GM19035 (cell line): ENCODE measurements at regions not wholly inside any gene's neighbourhood (a gene's known extent, or its start where the extent isn't known, plus 50 kb on each side); places are given as distances from the start of the nearest gene placed in this dataset.
"Not testable (repeated sequence)": the region's sequence is repeated elsewhere in the genome, so short reads cannot be mapped to it uniquely, and the experiment has no call there.

Source experiments
- ATAC-seq: cut with Tn5 transposase; IDR thresholded peaks from one replicate; pipeline ENCODE4 v1.9.1; 2021; ENCODE audit not compliant: unreplicated experiment

DNA sequence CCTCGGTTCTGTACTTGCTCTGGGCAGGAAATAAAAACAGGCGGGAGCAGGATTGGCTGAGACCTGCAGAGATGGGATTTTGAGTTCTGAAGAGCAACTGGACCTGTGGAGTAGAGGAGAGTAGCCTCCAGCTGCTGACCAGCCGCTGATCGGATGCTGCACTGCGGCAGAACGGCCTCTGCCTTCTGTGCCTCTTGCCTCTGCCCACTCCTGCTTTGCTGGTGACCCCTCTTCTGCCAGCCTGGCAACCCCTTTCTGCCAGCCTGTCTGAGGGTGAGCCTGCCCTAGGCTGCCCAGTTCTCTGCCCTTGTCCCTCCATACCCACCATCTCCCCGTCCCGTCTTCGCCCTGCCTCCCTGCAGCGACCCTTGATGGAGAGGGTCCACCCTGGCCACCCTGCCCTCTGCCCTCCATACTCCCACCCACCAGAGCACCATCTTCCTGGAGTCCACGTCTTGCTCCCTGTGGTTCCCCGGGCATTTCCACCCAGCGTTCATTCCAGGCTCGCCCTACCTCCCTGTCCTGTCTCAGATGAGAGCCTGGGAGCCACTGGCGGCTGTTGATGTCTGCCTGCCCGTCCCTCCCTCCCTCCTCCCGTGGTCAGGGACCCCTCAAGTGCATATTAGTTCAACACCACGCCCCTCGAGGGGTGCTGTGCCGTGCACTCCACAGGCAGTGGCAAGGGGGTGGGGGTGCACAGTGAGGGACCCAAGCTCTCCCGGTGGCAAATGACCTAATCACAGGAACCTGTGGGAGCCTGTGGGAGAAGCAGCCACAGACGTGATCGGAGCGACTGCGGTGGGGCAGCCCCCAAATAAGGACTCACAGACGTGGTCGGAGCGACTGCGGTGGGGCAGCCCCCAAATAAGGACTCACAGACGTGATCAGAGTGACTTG is 863.3 kb downstream of the TBC1D22A start:
- no peak for ATAC-seq

GRCh38 chr22:47625013-47625385 is 862.5 kb downstream of the TBC1D22A start:
- no peak for ATAC-seq

DNA sequence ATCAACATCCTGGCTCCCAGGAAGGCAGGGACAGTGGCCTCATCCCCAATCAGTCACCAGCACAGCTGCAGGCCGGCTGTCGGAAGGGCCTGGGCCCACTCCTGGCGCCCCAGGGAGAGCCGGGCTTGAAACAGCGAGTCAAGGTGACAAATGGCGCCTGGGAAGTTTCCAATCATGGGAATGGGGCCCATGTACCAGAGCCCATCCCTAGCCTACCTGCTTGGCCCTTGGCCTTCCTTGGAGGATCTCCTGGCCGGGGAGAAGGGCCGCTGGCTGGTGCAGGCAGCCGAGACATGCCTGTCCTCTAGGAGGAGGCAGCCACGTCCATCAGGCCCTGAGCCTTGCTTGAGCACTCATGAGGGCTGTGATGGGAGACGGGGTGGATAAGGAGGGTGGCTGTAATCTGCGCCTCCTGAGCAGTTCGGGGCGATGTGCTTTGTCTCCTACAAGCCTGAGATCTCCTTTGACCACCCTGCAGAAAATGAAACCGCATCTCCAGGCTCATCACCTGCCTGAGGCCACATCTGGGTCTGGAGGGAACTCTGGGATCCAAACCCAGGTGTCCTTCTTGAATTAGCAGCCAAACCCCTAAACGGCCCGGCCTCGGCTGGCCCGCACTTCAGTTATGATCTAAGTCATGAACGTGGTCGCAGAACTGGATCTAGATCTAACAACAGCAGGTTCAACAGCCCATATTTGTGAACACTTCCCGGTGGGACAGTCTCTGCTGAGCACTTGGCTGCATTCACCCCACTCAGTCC is 862.0 kb downstream of the TBC1D22A start:
- ATAC-seq: no peak

DNA sequence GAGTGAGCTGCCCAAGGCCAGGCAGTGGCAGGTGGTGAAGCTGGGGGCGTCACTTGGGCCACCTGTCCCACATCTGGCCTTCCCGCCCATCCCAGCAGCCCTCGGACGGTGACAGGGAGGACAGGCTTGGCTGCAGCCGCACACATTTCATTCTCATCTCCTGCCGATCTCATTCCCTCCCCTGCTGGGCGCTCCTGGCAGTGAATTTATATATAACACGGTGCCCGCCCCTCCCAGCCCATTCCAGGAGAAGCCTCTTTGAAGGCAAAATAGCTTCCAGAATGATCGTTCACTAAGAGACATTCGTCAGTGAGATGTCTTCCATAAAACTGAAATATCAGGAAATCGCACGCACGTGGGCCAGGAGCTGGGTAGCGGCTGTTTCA is 861.3 kb downstream of the TBC1D22A start:
- ATAC-seq: no peak

DNA sequence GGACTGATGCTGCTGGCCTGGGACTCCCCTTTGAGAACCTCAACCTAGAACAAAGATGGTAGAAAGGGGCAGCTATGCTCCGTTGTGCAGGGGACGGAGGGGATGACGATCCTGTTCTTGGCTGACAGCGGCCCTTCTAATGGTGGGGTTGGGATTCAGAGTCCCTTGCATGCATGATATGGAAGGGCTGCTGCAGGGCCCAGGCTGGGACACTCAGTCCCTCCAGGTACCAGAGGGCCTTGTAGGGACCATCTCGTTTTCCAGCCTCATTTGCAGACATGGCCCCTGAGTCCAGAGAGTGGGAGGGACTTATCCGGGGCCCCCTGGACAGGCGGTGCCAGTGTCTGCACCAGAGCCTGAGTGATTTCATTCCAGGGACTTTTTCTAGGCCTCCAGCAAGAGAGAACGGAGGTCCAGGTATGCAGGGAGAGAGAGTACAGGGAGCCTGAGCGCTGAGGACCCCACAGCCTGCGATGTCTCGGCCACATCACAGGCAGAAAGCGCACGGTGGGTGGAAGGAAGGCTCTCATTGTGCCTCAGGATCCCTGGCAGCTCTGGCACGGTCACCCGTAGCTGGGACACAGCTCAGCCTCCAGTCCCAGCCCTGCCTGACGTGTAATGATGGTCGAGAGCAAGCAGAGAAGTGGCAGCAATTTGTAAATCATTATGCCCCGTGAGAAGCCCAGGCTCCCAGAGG is 860.8 kb downstream of the TBC1D22A start:
- ATAC-seq: no peak

DNA sequence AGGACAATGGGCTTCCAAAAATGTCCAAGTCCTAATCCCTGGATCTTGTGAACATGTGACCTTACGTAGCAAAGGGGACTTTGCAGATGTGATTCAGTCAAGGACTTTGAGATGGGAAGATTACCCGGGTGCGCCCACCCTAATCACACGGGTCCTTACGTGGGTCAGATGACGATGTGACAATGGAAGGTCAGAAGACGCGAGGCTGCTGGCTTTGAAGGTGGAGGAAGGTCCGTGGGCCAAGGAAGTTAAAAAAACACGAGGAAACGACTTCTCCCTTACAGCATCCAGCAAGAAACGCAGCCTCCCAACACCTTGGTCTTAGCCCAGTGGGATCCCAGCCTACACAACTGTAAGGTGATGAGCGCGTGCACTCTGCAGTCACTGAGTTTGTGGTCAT is 860.1 kb downstream of the TBC1D22A start:
- ATAC-seq: no peak

GRCh38 chr22:47621253-47621652 is 858.8 kb downstream of the TBC1D22A start:
- no peak for ATAC-seq

- ATAC-seq: no peak
Measured at GRCh38 chr22:47620391-47620790, 857.9 kb downstream of the TBC1D22A start.

DNA sequence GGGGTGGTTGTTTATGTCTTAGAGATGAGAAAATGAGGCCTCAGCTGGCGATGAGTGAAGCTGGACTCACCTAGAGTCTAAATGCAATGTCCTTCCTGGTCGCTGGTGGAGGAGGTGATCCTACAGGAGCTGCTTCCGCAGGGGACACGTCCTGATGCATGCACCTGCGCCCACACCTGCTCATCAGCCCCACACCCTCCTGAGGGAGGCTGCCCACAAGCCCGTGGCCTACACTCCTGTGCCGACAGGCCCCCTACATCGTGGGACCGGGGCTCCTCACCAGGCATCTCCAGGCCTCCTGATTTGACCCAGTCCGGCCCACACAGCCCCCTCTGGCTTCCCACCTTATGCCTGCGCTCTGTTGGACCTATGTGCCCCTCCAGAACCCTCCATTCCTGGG is 857.2 kb downstream of the TBC1D22A start:
- ATAC-seq: no peak

GRCh38 chr22:47618180-47619010 is 855.9 kb downstream of the TBC1D22A start:
- ATAC-seq: no peak

DNA sequence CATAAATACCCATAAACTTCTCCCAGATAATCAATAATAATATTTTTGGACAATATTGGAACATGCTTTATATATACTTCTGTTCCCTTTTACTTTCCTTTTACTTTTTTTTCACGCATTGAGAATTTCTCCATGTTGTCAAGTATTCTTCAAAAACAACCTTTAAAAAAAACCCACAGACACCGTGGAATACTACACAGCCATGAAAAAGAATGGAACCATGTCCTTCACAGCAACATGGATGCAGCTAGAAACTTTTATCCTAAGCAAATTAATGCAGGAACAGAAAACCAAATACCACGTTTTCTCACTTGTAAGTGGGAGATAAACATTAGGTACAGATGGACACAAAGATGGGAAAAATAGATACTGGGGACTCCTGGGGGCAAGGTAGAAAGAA is 854.7 kb downstream of the TBC1D22A start:
- no peak for ATAC-seq

GRCh38 chr22:47616396-47617020 is 854.1 kb downstream of the TBC1D22A start:
- ATAC-seq: no peak

DNA sequence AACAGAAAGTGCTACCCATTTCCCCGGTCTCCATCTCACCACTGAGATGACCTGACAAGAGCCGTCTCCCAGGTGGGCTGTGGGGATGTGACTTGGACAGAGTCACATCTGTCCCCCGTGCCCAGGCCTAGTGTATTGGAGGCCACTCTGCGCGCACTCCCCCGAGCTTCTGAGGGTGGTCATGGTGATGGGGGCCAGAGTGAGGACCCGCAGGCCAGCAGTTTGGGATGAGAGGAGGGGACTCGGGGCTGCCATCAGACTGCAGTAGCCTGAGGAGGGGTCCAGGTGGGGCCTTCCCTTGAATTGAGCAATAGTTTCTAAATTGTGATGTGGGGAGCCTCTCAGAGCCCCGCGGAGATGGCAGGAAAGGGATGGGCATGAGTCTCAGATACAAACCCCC is 852.6 kb downstream of the TBC1D22A start:
- ATAC-seq: no peak

DNA sequence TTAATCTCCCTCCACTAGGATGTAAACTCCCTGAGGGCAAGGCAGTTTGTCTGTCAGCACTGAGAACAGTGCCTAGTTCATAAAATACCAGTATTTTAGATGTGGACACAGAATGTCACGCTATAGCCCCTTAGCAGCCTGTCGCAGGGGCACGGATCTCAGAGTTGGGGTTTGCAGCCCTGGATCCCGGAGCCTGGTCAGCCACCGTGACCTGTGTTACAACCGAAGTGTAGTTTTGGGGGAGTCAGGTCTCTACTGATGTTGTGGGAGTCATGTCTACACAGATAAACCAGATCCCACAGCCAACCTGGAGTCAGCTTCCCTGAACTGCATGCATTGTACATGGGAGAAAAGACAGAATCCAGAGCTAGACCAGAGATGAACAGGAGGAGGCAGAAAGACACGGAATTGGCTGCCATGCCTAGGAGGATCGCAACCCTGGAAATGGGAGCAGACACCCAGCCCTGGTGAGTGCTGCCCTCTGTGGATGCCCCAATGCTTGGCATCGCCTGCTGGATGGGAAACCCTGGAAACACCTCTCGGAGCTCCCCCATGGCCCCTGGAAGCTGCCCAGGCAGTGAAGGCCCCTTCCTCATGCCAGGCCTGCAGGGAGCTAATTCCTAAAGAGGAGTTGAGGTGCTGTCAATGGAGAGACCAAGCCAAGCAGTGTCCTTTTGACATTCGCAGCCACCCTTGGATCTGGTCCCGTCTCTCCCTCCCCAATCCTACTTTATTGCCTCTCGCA is 851.3 kb downstream of the TBC1D22A start:
- ATAC-seq: no peak

DNA sequence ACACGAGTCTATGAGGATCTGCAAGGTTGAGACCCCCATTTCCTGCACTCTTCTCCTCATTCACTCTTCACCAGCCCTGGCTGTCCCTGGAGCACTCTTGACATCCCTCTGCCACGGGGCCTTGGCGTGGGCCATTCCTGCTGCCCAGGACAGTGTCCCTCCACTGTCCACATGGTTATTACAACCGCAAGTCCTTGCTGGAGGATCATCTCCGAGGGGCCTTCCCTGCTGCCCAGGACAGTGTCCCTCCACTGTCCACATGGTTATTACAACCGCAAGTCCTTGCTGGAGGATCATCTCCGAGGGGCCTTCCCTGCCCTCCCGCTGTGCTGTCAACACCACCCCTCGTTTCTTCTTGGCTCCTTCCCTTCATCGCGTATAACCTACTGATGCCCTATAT is 850.7 kb downstream of the TBC1D22A start:
- not testable (repeated sequence) for ATAC-seq

GRCh38 chr22:47612311-47612910 is 850.0 kb downstream of the TBC1D22A start:
- no peak for ATAC-seq

DNA sequence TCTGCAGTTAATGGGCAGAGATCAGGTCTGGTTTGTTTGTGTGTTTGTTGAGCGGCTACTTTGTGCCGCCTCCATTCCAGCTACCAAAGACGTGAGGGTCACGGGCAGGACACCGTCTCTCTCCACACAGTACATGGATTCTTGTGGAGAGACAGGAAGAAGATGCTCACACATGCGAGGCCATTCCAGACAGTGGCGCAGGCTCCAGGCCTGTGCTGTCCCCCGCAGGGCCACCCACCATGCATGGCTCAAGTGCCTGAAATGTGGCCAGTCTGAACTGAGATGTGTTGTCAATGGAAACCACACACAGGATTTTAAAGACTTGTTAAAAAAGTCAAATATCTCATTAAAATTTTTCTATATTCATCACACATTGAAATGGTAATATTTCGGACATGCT is 848.3 kb downstream of the TBC1D22A start:
- no peak for ATAC-seq

DNA sequence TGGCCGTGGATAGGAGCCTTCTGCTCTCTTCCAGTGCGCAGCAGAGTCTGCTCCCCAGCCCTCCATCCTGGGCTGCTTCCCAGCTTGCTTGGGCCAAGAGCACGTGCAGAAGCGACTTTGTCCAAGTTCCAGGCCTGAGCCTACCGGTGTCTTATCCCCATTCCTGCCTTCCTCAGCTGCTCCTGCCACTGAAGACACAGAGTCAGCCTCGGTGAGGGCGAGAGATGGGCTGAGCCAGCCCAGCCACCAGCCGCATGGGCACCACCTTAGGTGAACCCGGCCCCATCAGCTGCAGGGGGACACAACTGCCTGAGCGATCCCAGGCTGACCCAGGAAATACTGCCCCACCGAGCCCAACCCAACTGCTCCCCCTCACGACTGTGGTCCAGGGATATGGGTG is 847.8 kb downstream of the TBC1D22A start:
- no peak for ATAC-seq

DNA sequence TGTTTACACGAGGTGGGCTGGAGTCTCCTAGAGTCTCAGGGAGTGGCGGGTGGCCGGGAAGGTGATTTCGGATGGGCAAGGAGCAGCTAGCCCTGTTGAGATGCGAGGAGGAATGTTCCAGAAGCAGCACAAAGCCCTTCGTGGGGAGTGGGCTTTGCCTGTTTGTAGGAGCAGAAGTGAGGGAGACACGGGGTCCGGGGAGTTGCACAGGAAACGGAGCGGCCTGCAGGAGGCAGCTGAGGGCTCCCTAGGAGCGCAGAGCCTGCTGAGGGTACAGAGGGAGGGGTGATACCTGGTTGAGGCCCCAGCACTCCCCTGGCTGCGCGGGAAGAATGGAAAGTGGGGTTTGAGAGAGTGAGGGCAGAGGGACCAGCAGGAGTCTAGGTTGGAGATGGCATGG is 847.2 kb downstream of the TBC1D22A start:
- ATAC-seq: no peak
